Sigmoid colon (tissue), 6 donors: ENCODE measurements at regions not wholly inside any gene's neighbourhood (a gene's known extent, or its start where the extent isn't known, plus 50 kb on each side); places are given as distances from the start of the nearest gene placed in this dataset.

Experiments used
- DNase-seq: peaks from one replicate; pipeline ENCODE4 v3.0.0-alpha.2; 2019
- H3K27ac ChIP-seq, 4 donors: fragments of 200-600 bp; sonication (generic); one replicate each; pipeline ENCODE4 v1.5.1; 2016 to 2019; ENCODE audit warnings: mild to moderate bottlenecking in 1 of 4
- H3K27me3 ChIP-seq, 3 donors: fragments of 200-600 bp; sonication (generic); one replicate each; pipeline ENCODE4 v1.5.1; 2019; ENCODE audit warnings: mild to moderate bottlenecking in 1 of 3
- H3K36me3 ChIP-seq, 4 donors: fragments of 200-600 bp; sonication (generic); one replicate each; pipeline ENCODE4 v1.5.1; 2016 to 2019
- H3K4me1 ChIP-seq, 4 donors: fragments of 200-600 bp; sonication (generic); one replicate each; pipeline ENCODE4 v1.5.1; 2017 to 2019
- H3K4me3 ChIP-seq, 4 donors: fragments of 200-600 bp; sonication (generic); one replicate each; pipeline ENCODE4 v1.5.1; 2017 to 2019; ENCODE audit warnings: mild to moderate bottlenecking in 2 of 4, moderate library complexity in 1 of 4
- H3K9me3 ChIP-seq, 4 donors: fragments of 200-600 bp in 3 of 4; sonication (generic) in 3 of 4; one replicate each; pipeline versions ENCODE4 v1.5.1 to v1.6.1; 2013 to 2019
- CTCF ChIP-seq, 4 experiments: fragments of 450-650 bp in 3 of 4; fragments of 200-600 bp in 1 of 4; IDR thresholded peaks; one replicate each; pipeline ENCODE4 v1.5.1; 2016 to 2019; ENCODE audit warnings: antibody characterized with exemption in 4 of 4, mild to moderate bottlenecking in 3 of 4, moderate library complexity in 2 of 4
- EP300 ChIP-seq, 4 donors: sonication (generic); formaldehyde crosslinking; IDR thresholded peaks; one replicate each; pipeline ENCODE4 v1.6.1; 2017; ENCODE audit warnings: antibody characterized with exemption in 4 of 4
- POLR2A ChIP-seq, 2 donors: fragments of 450-650 bp; IDR thresholded peaks; one replicate each; pipeline ENCODE4 v1.6.1; 2016; ENCODE audit warnings: antibody characterized with exemption in 2 of 2, mild to moderate bottlenecking in 2 of 2, moderate library complexity in 2 of 2
- POLR2AphosphoS5 ChIP-seq, 4 donors: sonication (generic); formaldehyde crosslinking; IDR thresholded peaks; one replicate each; pipeline ENCODE4 v1.6.1; 2017; ENCODE audit warnings: antibody characterized with exemption in 4 of 4
- WGBS, 2 donors: extraction: QIAGEN DNeasy Blood & Tissue Kit; methylation state at CpG; one replicate each; pipeline ENCODE4 v1.1.7; 2013; 5-methylcytosine and 5-hydroxymethylcytosine counted together
- intact Hi-C: fragments of 100-400 bp; cut with DNase I; formaldehyde crosslinking; loops from one replicate; pipeline ENCODE4 v1.15.1; 2023
- donor health status: healthy with polysubstance abuse.
- donor health status: healthy.

GRCh38 chr2:208642125-208642779 lies 235.7 kb downstream of the PTH2R start:
- DNase-seq: no peak
- Histone ChIP-seq H3K9me3 (no peaks in the 10 kb centered on the region), H3K36me3 (no peaks in the 10 kb centered on the region), H3K27ac (no peak overlapping the region), H3K4me3 (no peak overlapping the region), H3K27me3 (no peaks in the 10 kb centered on the region), H3K4me1 (no peaks in the 10 kb centered on the region)
- TF ChIP-seq CTCF (IDR thresholded peaks at IDR 0.05) (no peak), POLR2AphosphoS5 (IDR thresholded peaks at IDR 0.05) (no peak), POLR2A (IDR thresholded peaks at IDR 0.05) (no peak), EP300 (IDR thresholded peaks at IDR 0.05) (no peak)
- WGBS, 2 donors: 67 to 79% methylated on average over 2 of the region's 2 CpGs
- intact Hi-C loops: no loop called here

- WGBS, 2 donors: 67 to 74% methylated on average over 1 of the region's 1 CpG
- no peak for TF ChIP-seq EP300 (IDR thresholded peaks at IDR 0.05)
- no peak for TF ChIP-seq POLR2AphosphoS5 (IDR thresholded peaks at IDR 0.05)
- TF ChIP-seq CTCF (IDR thresholded peaks at IDR 0.05): no peak
- no peak for TF ChIP-seq POLR2A (IDR thresholded peaks at IDR 0.05)
- no peaks in the 10 kb centered on the region for H3K4me1 ChIP-seq
- no peaks in the 10 kb centered on the region for H3K36me3 ChIP-seq
- no peak for DNase-seq
- no peak overlapping the region for H3K27ac ChIP-seq
- H3K27me3 ChIP-seq: no peaks in the 10 kb centered on the region
- intact Hi-C loops: no loop called here
- no peaks in the 10 kb centered on the region for H3K9me3 ChIP-seq
- H3K4me3 ChIP-seq: no peak overlapping the region
These were observed 236.6 kb downstream of the PTH2R start for GRCh38 chr2:208643145-208643544.

GRCh38 chr2:208645226-208645625 lies 238.6 kb downstream of the PTH2R start:
- no peaks in the 10 kb centered on the region for H3K9me3 ChIP-seq
- H3K27ac ChIP-seq: no peak overlapping the region
- no peaks in the 10 kb centered on the region for H3K36me3 ChIP-seq
- no peak for TF ChIP-seq POLR2AphosphoS5 (IDR thresholded peaks at IDR 0.05)
- TF ChIP-seq POLR2A (IDR thresholded peaks at IDR 0.05): no peak
- TF ChIP-seq EP300 (IDR thresholded peaks at IDR 0.05): no peak
- TF ChIP-seq CTCF (IDR thresholded peaks at IDR 0.05): no peak
- no peak overlapping the region for H3K4me3 ChIP-seq
- intact Hi-C loops: no loop called here
- no peaks in the 10 kb centered on the region for H3K4me1 ChIP-seq
- no peaks in the 10 kb centered on the region for H3K27me3 ChIP-seq
- WGBS, 2 donors: 86 to 95% methylated on average over 1 of the region's 1 CpG
- no peak for DNase-seq

- no peak for DNase-seq
- H3K4me3 ChIP-seq: no peak overlapping the region
- H3K36me3 ChIP-seq: no peaks in the 10 kb centered on the region
- no peak overlapping the region for H3K27ac ChIP-seq
- no peaks in the 10 kb centered on the region for H3K9me3 ChIP-seq
- no peaks in the 10 kb centered on the region for H3K4me1 ChIP-seq
- TF ChIP-seq POLR2A (IDR thresholded peaks at IDR 0.05) (no peak), CTCF (IDR thresholded peaks at IDR 0.05) (no peak), EP300 (IDR thresholded peaks at IDR 0.05) (no peak), POLR2AphosphoS5 (IDR thresholded peaks at IDR 0.05) (no peak)
- 37 to 75% methylated on average over 4 of the region's 4 CpGs for WGBS, 2 donors
- H3K27me3 ChIP-seq: no peaks in the 10 kb centered on the region
- intact Hi-C loops: no loop called here
These were observed 241.8 kb downstream of the PTH2R start for GRCh38 chr2:208648368-208648767.

- TF ChIP-seq CTCF (IDR thresholded peaks at IDR 0.05): no peak
- TF ChIP-seq EP300 (IDR thresholded peaks at IDR 0.05): no peak
- TF ChIP-seq POLR2A (IDR thresholded peaks at IDR 0.05): no peak
- TF ChIP-seq POLR2AphosphoS5 (IDR thresholded peaks at IDR 0.05): no peak
- H3K4me1 ChIP-seq: no peaks in the 10 kb centered on the region
- H3K9me3 ChIP-seq: no peaks in the 10 kb centered on the region
- H3K36me3 ChIP-seq: no peaks in the 10 kb centered on the region
- no peak overlapping the region for H3K4me3 ChIP-seq
- DNase-seq: no peak
- intact Hi-C loops: no loop called here
- H3K27me3 ChIP-seq: no peaks in the 10 kb centered on the region
- 85 to 88% methylated on average over 3 of the region's 3 CpGs for WGBS, 2 donors
- H3K27ac ChIP-seq: no peak overlapping the region
These were observed 246.8 kb downstream of the PTH2R start for GRCh38 chr2:208653383-208653782.
